ENCODE measurements at regions not wholly inside any gene's neighbourhood (a gene's known extent, or its start where the extent isn't known, plus 50 kb on each side); places are given as distances from the start of the nearest gene placed in this dataset.
"Not testable (repeated sequence)": the region's sequence is repeated elsewhere in the genome, so short reads cannot be mapped to it uniquely, and the experiment has no call there.

- TF ChIP-seq CTCF (IDR thresholded peaks at IDR 0.05): no peak
- ChIA-PET CTCF (no interaction called here), POLR2A (no interaction called here)
- H3K4me3 Mint-ChIP-seq: no peak overlapping the region
- ATAC-seq (ENCODE audit: low read depth) (no peak), DNase-seq (no peak)
- H3K27me3 Mint-ChIP-seq: peaks cover 2% of the 10 kb centered on the region
- H3K4me1 Mint-ChIP-seq: no peaks in the 10 kb centered on the region
- intact Hi-C loops (cut with micrococcal nuclease): no loop called here
- H3K27ac Mint-ChIP-seq: no peak overlapping the region
- H3K9me3 Mint-ChIP-seq: no peaks in the 10 kb centered on the region
- no peaks in the 10 kb centered on the region for H3K36me3 Mint-ChIP-seq (ENCODE audit: low read depth)
Measured at GRCh38 chr10:93226619-93227018, 152.9 kb downstream of the CYP26A1 start.

DNA sequence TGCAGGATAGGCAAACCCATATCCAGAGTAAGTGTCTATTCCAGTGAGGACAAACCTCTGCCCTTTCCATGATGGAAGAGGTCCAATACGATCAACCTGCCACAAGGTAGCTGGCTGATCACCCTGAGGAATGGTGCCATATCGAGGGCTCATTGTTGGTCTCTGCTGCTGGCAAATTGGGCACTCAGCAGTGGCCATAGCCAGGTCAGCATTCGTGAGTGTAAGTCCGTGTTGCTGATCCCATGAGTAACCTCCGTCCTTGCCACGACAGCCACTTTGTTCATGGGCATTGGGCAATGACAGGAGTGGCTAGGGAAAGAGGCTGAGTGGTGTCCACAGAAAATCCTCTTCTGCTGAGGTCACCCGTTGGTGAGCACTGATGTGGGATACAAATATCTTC is 156.9 kb downstream of the CYP26A1 start:
- H3K4me3 Mint-ChIP-seq; intact Hi-C loops (cut with micrococcal nuclease); H3K4me1 Mint-ChIP-seq; POLR2A ChIA-PET; CTCF ChIA-PET; H3K27ac Mint-ChIP-seq; DNase-seq; H3K36me3 Mint-ChIP-seq (ENCODE audit: low read depth); H3K9me3 Mint-ChIP-seq; ATAC-seq (ENCODE audit: low read depth); H3K27me3 Mint-ChIP-seq: not testable (repeated sequence)

GRCh38 chr10:93232159-93232558 is 158.5 kb downstream of the CYP26A1 start:
- ATAC-seq (ENCODE audit: low read depth); DNase-seq; H3K27ac Mint-ChIP-seq; H3K27me3 Mint-ChIP-seq; H3K36me3 Mint-ChIP-seq (ENCODE audit: low read depth); intact Hi-C loops (cut with micrococcal nuclease); H3K4me3 Mint-ChIP-seq; H3K9me3 Mint-ChIP-seq; CTCF ChIA-PET; POLR2A ChIA-PET; H3K4me1 Mint-ChIP-seq: not testable (repeated sequence)

GRCh38 chr10:93234940-93235339 is 161.2 kb downstream of the CYP26A1 start:
- H3K4me3 Mint-ChIP-seq; ATAC-seq (ENCODE audit: low read depth); H3K36me3 Mint-ChIP-seq (ENCODE audit: low read depth); DNase-seq; H3K9me3 Mint-ChIP-seq; intact Hi-C loops (cut with micrococcal nuclease); CTCF ChIA-PET; POLR2A ChIA-PET; H3K27me3 Mint-ChIP-seq; H3K27ac Mint-ChIP-seq; H3K4me1 Mint-ChIP-seq: not testable (repeated sequence)

GRCh38 chr10:93235686-93236085 is 162.0 kb downstream of the CYP26A1 start:
- ChIA-PET POLR2A (no interaction called here), CTCF (no interaction called here)
- intact Hi-C loops (cut with micrococcal nuclease): no loop called here
- TF ChIP-seq CTCF (IDR thresholded peaks at IDR 0.05): no peak
- ATAC-seq (ENCODE audit: low read depth) (no peak), DNase-seq (no peak)
- H3K36me3 Mint-ChIP-seq (ENCODE audit: low read depth): no peaks in the 10 kb centered on the region
- H3K4me1 Mint-ChIP-seq: no peaks in the 10 kb centered on the region
- H3K9me3 Mint-ChIP-seq: no peaks in the 10 kb centered on the region
- peaks cover 7% of the 10 kb centered on the region for H3K27me3 Mint-ChIP-seq
- H3K27ac Mint-ChIP-seq: no peak overlapping the region
- H3K4me3 Mint-ChIP-seq: no peak overlapping the region

GRCh38 chr10:93236393-93237040 is 162.8 kb downstream of the CYP26A1 start:
- ChIA-PET POLR2A (no interaction called here), CTCF (no interaction called here)
- Mint-ChIP-seq H3K4me3 (no peak overlapping the region), H3K9me3 (no peaks in the 10 kb centered on the region), H3K36me3 (ENCODE audit: low read depth) (no peaks in the 10 kb centered on the region), H3K27me3 (peaks cover 8% of the 10 kb centered on the region), H3K27ac (no peak overlapping the region), H3K4me1 (no peaks in the 10 kb centered on the region)
- intact Hi-C loops (cut with micrococcal nuclease): no loop called here
- no peak for ATAC-seq (ENCODE audit: low read depth)
- TF ChIP-seq CTCF (IDR thresholded peaks at IDR 0.05): no peak
- no peak for DNase-seq

GRCh38 chr10:93245147-93245546 is 171.5 kb downstream of the CYP26A1 start:
- Mint-ChIP-seq H3K36me3 (ENCODE audit: low read depth) (no peaks in the 10 kb centered on the region), H3K27ac (no peak overlapping the region), H3K4me3 (no peak overlapping the region), H3K9me3 (no peaks in the 10 kb centered on the region), H3K27me3 (peaks cover 4% of the 10 kb centered on the region), H3K4me1 (no peaks in the 10 kb centered on the region)
- no peak for DNase-seq
- POLR2A ChIA-PET: no interaction called here
- CTCF ChIA-PET: no interaction called here
- TF ChIP-seq CTCF (IDR thresholded peaks at IDR 0.05): no peak
- intact Hi-C loops (cut with micrococcal nuclease): no loop called here
- no peak for ATAC-seq (ENCODE audit: low read depth)
